Testis (tissue), 2 donors: ENCODE measurements at regions not wholly inside any gene's neighbourhood (a gene's known extent, or its start where the extent isn't known, plus 50 kb on each side); places are given as distances from the start of the nearest gene placed in this dataset.
"Not testable (repeated sequence)": the region's sequence is repeated elsewhere in the genome, so short reads cannot be mapped to it uniquely, and the experiment has no call there.

Experiments used
- DNase-seq: peaks from one replicate; pipeline ENCODE4 v3.0.0-alpha.2; 2019
- H3K27ac ChIP-seq, 2 donors: fragments of 200-600 bp; sonication (generic); one replicate each; pipeline ENCODE4 v1.5.1; 2019
- H3K27me3 ChIP-seq: fragments of 200-600 bp; sonication (generic); one replicate; pipeline ENCODE4 v1.5.1; 2019
- H3K36me3 ChIP-seq: fragments of 200-600 bp; sonication (generic); one replicate; pipeline ENCODE4 v1.5.1; 2017; ENCODE audit warnings: low read depth; ENCODE audit errors: missing control alignments
- H3K4me1 ChIP-seq: fragments of 200-600 bp; sonication (generic); one replicate; pipeline ENCODE4 v1.5.1; 2019
- H3K4me3 ChIP-seq, 2 donors: fragments of 200-600 bp; sonication (generic); one replicate each; pipeline ENCODE4 v1.5.1; 2017 to 2019
- H3K9me3 ChIP-seq: fragments of 200-600 bp; sonication (generic); one replicate; pipeline ENCODE4 v1.5.1; 2017
- CTCF ChIP-seq, 3 experiments: fragments of 450-650 bp in 2 of 3; fragments of 200-600 bp in 1 of 3; sonication (generic) in 1 of 3; IDR thresholded peaks; one replicate each; pipeline ENCODE4 v1.5.1; 2016 to 2019; ENCODE audit warnings: antibody characterized with exemption in 3 of 3, mild to moderate bottlenecking in 2 of 3, moderate library complexity in 1 of 3
- POLR2A ChIP-seq: fragments of 450-650 bp; IDR thresholded peaks from one replicate; pipeline ENCODE4 v1.6.1; 2017; ENCODE audit warnings: antibody characterized with exemption, mild to moderate bottlenecking, moderate library complexity
- WGBS, 2 donors: methylation state at CpG; one replicate each; pipeline ENCODE4 v1.1.5; 2018; 5-methylcytosine and 5-hydroxymethylcytosine counted together
- intact Hi-C: fragments of 100-400 bp; cut with DNase I; formaldehyde crosslinking; loops from one replicate; pipeline ENCODE4 v1.15.1; 2023; ENCODE audit warnings: low total_unique reads

- no peak overlapping the region for H3K4me3 ChIP-seq
- no peaks in the 10 kb centered on the region for H3K27me3 ChIP-seq
- intact Hi-C loops, result no loop called here
- no peaks in the 10 kb centered on the region for H3K36me3 ChIP-seq
- H3K27ac ChIP-seq, result no peak overlapping the region
- no peaks in the 10 kb centered on the region for H3K9me3 ChIP-seq
- no peak for DNase-seq
- H3K4me1 ChIP-seq, result no peaks in the 10 kb centered on the region
- TF ChIP-seq CTCF (IDR thresholded peaks at IDR 0.05) (no peak), POLR2A (no peak)
- WGBS, 2 donors, result 82 to 87% methylated on average over 4 to 5 of the region's 5 CpGs
These were observed 487.0 kb downstream of the CD109 start for GRCh38 chr6:74182992-74183391.

GRCh38 chr6:74181471-74181870 is 485.5 kb downstream of the CD109 start:
- no peak for DNase-seq
- no peaks in the 10 kb centered on the region for H3K9me3 ChIP-seq
- intact Hi-C loops, result no loop called here
- no peak overlapping the region for H3K4me3 ChIP-seq
- no peaks in the 10 kb centered on the region for H3K4me1 ChIP-seq
- TF ChIP-seq CTCF (IDR thresholded peaks at IDR 0.05) (no peak), POLR2A (no peak)
- no peak overlapping the region for H3K27ac ChIP-seq
- no peaks in the 10 kb centered on the region for H3K36me3 ChIP-seq
- H3K27me3 ChIP-seq, result no peaks in the 10 kb centered on the region

- WGBS, 2 donors, result 81 to 83% methylated on average over 4 of the region's 4 CpGs
- no peaks in the 10 kb centered on the region for H3K36me3 ChIP-seq
- intact Hi-C loops, result no loop called here
- no peaks in the 10 kb centered on the region for H3K9me3 ChIP-seq
- no peak for DNase-seq
- H3K4me3 ChIP-seq, result no peak overlapping the region
- H3K27ac ChIP-seq, result no peak overlapping the region
- no peak for TF ChIP-seq POLR2A
- no peak for TF ChIP-seq CTCF (IDR thresholded peaks at IDR 0.05)
- no peaks in the 10 kb centered on the region for H3K4me1 ChIP-seq
- H3K27me3 ChIP-seq, result no peaks in the 10 kb centered on the region
These were observed 481.5 kb downstream of the CD109 start for GRCh38 chr6:74177506-74177905.

- intact Hi-C loops, H3K27ac ChIP-seq: not testable (repeated sequence)
- 50 to 54% methylated on average over 2 of the region's 2 CpGs for WGBS, 2 donors
These were observed 474.5 kb downstream of the CD109 start for GRCh38 chr6:74170550-74170949.

GRCh38 chr6:74170118-74170517 is 474.1 kb downstream of the CD109 start:
- H3K27me3 ChIP-seq, result no peaks in the 10 kb centered on the region
- WGBS, 2 donors, result 23 to 28% methylated on average over 2 of the region's 2 CpGs
- intact Hi-C loops, result no loop called here
- H3K27ac ChIP-seq, result no peak overlapping the region
- TF ChIP-seq POLR2A, result no peak
- no peak for TF ChIP-seq CTCF (IDR thresholded peaks at IDR 0.05)
- no peaks in the 10 kb centered on the region for H3K4me1 ChIP-seq
- no peaks in the 10 kb centered on the region for H3K9me3 ChIP-seq
- no peak for DNase-seq
- no peak overlapping the region for H3K4me3 ChIP-seq
- H3K36me3 ChIP-seq, result no peaks in the 10 kb centered on the region

More at GRCh38 chr6:74170550-74170949, 474.5 kb downstream of the CD109 start:
- not testable (repeated sequence) for H3K36me3 ChIP-seq, H3K4me1 ChIP-seq, H3K9me3 ChIP-seq, H3K4me3 ChIP-seq, H3K27me3 ChIP-seq, DNase-seq
